A549 (cell line): ENCODE measurements at regions not wholly inside any gene's neighbourhood (a gene's known extent, or its start where the extent isn't known, plus 50 kb on each side); places are given as distances from the start of the nearest gene placed in this dataset.

Experiments
- ATAC-seq, 2 experiments: fragments of 200-7000 bp in 1 of 2; fragments of >200 bp in 1 of 2; cut with Nextera tagmentation in 1 of 2; cut with Tn5 transposase in 1 of 2; 3 replicates each; pipeline versions ENCODE4 v1.8.0 to v1.9.1; 2018 to 2020; ENCODE audit warnings: mild to moderate bottlenecking in 1 of 2, moderate library complexity in 1 of 2
- CTCF ChIA-PET: fragments of 300-600 bp; sonication (Branson Sonifier 250); formaldehyde crosslinking; extraction: SDS; loops from one replicate; lab custom pipeline; 2021; ENCODE audit warnings: antibody characterized with exemption, inconsistent platforms; lab: Yijun Ruan, JAX
- POLR2A ChIA-PET: fragments of 350-600 bp; formaldehyde crosslinking; extraction: SDS; loops from one replicate; lab custom pipeline; 2021; ENCODE audit warnings: antibody characterized with exemption, inconsistent platforms; lab: Yijun Ruan, JAX
- DNase-seq, 2 experiments: peaks; one replicate each; pipeline versions ENCODE4 v3.0.0 to v3.0.0-alpha.2; 2011 to 2016; ENCODE audit warnings: low read depth in 1 of 2, low spot score in 1 of 2
- FAIRE-seq: peaks from 2 replicates; lab custom pipeline; 2011; peaks lifted over from hg19 to GRCh38; lab: Jason Lieb, UNC
- H3K27ac ChIP-seq, 2 experiments: fragments of >200 bp; sonication (Bioruptor Twin); formaldehyde crosslinking; 3 replicates each; pipeline ENCODE4 v1.5.1; 2016 to 2017
- H3K4me1 ChIP-seq: fragments of >200 bp; sonication (Bioruptor Twin); formaldehyde crosslinking; 3 replicates; pipeline ENCODE4 v1.6.1; 2016
- H3K4me2 ChIP-seq: fragments of >200 bp; sonication (Bioruptor Twin); formaldehyde crosslinking; 3 replicates; pipeline ENCODE4 v1.6.1; 2016
- H3K4me3 ChIP-seq: fragments of >200 bp; sonication (Bioruptor Twin); formaldehyde crosslinking; 3 replicates; pipeline ENCODE4 v1.5.1; 2016
- H3K9me3 ChIP-seq: fragments of >200 bp; sonication (Bioruptor Twin); formaldehyde crosslinking; 3 replicates; pipeline ENCODE4 v1.6.1; 2016
- BCL3 ChIP-seq: fragments of >200 bp; sonication (Bioruptor Twin); formaldehyde crosslinking; IDR thresholded peaks from 3 replicates; pipeline ENCODE4 v1.6.1; 2016
- CBX2 ChIP-seq: fragments of 200-600 bp; sonication (generic); IDR thresholded peaks from 2 replicates; pipeline ENCODE4 v1.6.1; 2016; ENCODE audit warnings: low read depth, mild to moderate bottlenecking, borderline replicate concordance
- E2F6 ChIP-seq: IDR thresholded peaks from 2 replicates; pipeline ENCODE4 v1.6.1; 2012; ENCODE audit warnings: low read depth, borderline replicate concordance
- ELK1 ChIP-seq: fragments of 150-350 bp; IDR thresholded peaks from 2 replicates; pipeline ENCODE4 v1.6.1; 2014; ENCODE audit warnings: low read depth, mild to moderate bottlenecking, low read length
- ESRRA ChIP-seq: fragments of 150-350 bp; IDR thresholded peaks from 2 replicates; pipeline ENCODE4 v1.6.1; 2014; ENCODE audit warnings: mild to moderate bottlenecking, low read length, borderline replicate concordance
- FOSB ChIP-seq: fragments of 250-450 bp; sonication (Bioruptor Pico); IDR thresholded peaks from 2 replicates; pipeline ENCODE4 v1.5.0; 2020; ENCODE audit warnings: mild to moderate bottlenecking, moderate library complexity
- HES2 ChIP-seq: fragments of >200 bp; sonication (Bioruptor Twin); formaldehyde crosslinking; IDR thresholded peaks from 2 replicates; pipeline ENCODE4 v1.6.1; 2016
- HMGXB4 ChIP-seq: fragments of 250-450 bp; sonication (Bioruptor Pico); IDR thresholded peaks from 2 replicates; pipeline ENCODE4 v1.5.0; 2021; ENCODE audit warnings: mild to moderate bottlenecking, moderate library complexity, borderline replicate concordance
- JUN ChIP-seq, 2 experiments: fragments of >200 bp; sonication (Bioruptor Twin); formaldehyde crosslinking; IDR thresholded peaks; 2 replicates in 1 of 2; 3 replicates in 1 of 2; pipeline ENCODE4 v1.6.1; 2016 to 2017
- KDM1A ChIP-seq: fragments of 200-600 bp; sonication (generic); IDR thresholded peaks from 2 replicates; pipeline ENCODE4 v1.6.1; 2016; ENCODE audit warnings: low read depth, mild to moderate bottlenecking
- MAZ ChIP-seq: fragments of 150-350 bp; IDR thresholded peaks from 2 replicates; pipeline ENCODE4 v1.6.1; 2014; ENCODE audit warnings: antibody characterized with exemption, low read depth, low read length, borderline replicate concordance
- MYC ChIP-seq: IDR thresholded peaks from 2 replicates; pipeline ENCODE4 v1.6.1; 2012; ENCODE audit warnings: mild to moderate bottlenecking, inconsistent platforms, low read length, improper control_type of control experiment, borderline replicate concordance
- POLR2A ChIP-seq: IDR thresholded peaks from 2 replicates; pipeline ENCODE4 v1.6.1; 2012; ENCODE audit warnings: mild to moderate bottlenecking, low read length
- RARB ChIP-seq: fragments of 250-450 bp; sonication (Bioruptor Pico); IDR thresholded peaks from 2 replicates; pipeline ENCODE4 v1.8.0; 2021; ENCODE audit warnings: mild to moderate bottlenecking, moderate library complexity
- RNF2 ChIP-seq: fragments of 200-600 bp; sonication (generic); IDR thresholded peaks from 2 replicates; pipeline ENCODE4 v1.6.1; 2016; ENCODE audit warnings: low read depth, mild to moderate bottlenecking, antibody characterized with exemption, moderate library complexity, borderline replicate concordance
- ZFP36 ChIP-seq: fragments of 450-650 bp; IDR thresholded peaks from 2 replicates; pipeline ENCODE4 v1.6.1; 2014; ENCODE audit warnings: borderline replicate concordance; ENCODE audit not compliant: partially characterized antibody
- whole genome bisulfite sequencing: methylation state at CpG from one replicate; pipeline ENCODE4 v1.1.6; 2017; ENCODE audit errors: missing lambda C conversion rate; 5-methylcytosine and 5-hydroxymethylcytosine counted together

GRCh38 chr10:6977398-6978186, 397.5 kb upstream of the PRKCQ start:
- ATAC-seq (no peak), FAIRE-seq (no peak), DNase-seq (no peak)
- Histone ChIP-seq H3K27ac (no peak overlapping the region), H3K4me2 (no peak overlapping the region), H3K4me3 (no peak overlapping the region), H3K4me1 (no peaks in the 10 kb centered on the region), H3K9me3 (no peaks in the 10 kb centered on the region)
- 37% methylated on average over 12 of the region's 12 CpGs for WGBS
- TF ChIP-seq E2F6: no peak
- no peak for TF ChIP-seq MYC
- TF ChIP-seq RARB (CRISPR knock-in tag): no peak
- TF ChIP-seq POLR2A: no peak
- CTCF ChIA-PET: interaction anchor here (0.7 kb wide), 1 partner anchor 53 kb away, joined by 3 read pairs; no protein-coding TSS in a partner anchor
- POLR2A ChIA-PET: no interaction called here

GRCh38 chr10:6973899-6974298, 393.8 kb upstream of the PRKCQ start:
- TF ChIP-seq HMGXB4: no peak
- TF ChIP-seq MYC: no peak
- TF ChIP-seq E2F6: no peak
- no peak for TF ChIP-seq ZFP36
- TF ChIP-seq BCL3: no peak
- TF ChIP-seq ESRRA: no peak
- no peak for TF ChIP-seq HES2
- TF ChIP-seq CBX2: no peak
- TF ChIP-seq FOSB (CRISPR knock-in tag): no peak
- TF ChIP-seq MAZ: no peak
- TF ChIP-seq JUN (IDR thresholded peaks at IDR 0.05): no peak
- TF ChIP-seq ELK1: no peak
- TF ChIP-seq KDM1A: no peak
- no peak for TF ChIP-seq RNF2
- no peak for TF ChIP-seq RARB (CRISPR knock-in tag)
- TF ChIP-seq, all 56 proteins: peak for 0
- Histone ChIP-seq H3K9me3 (no peaks in the 10 kb centered on the region), H3K4me2 (no peak overlapping the region), H3K4me1 (no peaks in the 10 kb centered on the region), H3K27ac (no peak overlapping the region), H3K4me3 (no peak overlapping the region)
- FAIRE-seq (no peak), ATAC-seq (no peak), DNase-seq (no peak)
- POLR2A ChIA-PET: no interaction called here
- CTCF ChIA-PET: no interaction called here
- 66% methylated on average over 7 of the region's 7 CpGs for WGBS
